ENCODE measurements at regions not wholly inside any gene's neighbourhood (a gene's known extent, or its start where the extent isn't known, plus 50 kb on each side); places are given as distances from the start of the nearest gene placed in this dataset.
"Not testable (repeated sequence)": the region's sequence is repeated elsewhere in the genome, so short reads cannot be mapped to it uniquely, and the experiment has no call there.

- POLR2A ChIA-PET, result no interaction called here
- H3K36me3 ChIP-seq (ENCODE audit: control insufficient read depth, insufficient read depth, low read length), result no peaks in the 10 kb centered on the region
Measured at GRCh38 chr16:59114790-59115189, 380.7 kb upstream of the GOT2 start.

GRCh38 chr16:59113004-59113670, 379.0 kb upstream of the GOT2 start:
- no peaks in the 10 kb centered on the region for H3K36me3 ChIP-seq (ENCODE audit: control insufficient read depth, insufficient read depth, low read length)
- ChIA-PET CTCF (no interaction called here), POLR2A (no interaction called here)
- H3K27me3 ChIP-seq (ENCODE audit: control insufficient read depth, insufficient read depth, low read length), result no peaks in the 10 kb centered on the region
- TF ChIP-seq CTCF (IDR thresholded peaks at IDR 0.05; ENCODE audit: insufficient read depth, low read depth, low read length), result no peak
- DNase-seq (ENCODE audit: low read depth), result no peak
- H3K4me3 ChIP-seq (ENCODE audit: low read depth, low read length), result no peak overlapping the region

More at GRCh38 chr16:59114790-59115189, 380.7 kb upstream of the GOT2 start:
- TF ChIP-seq CTCF (IDR thresholded peaks at IDR 0.05; ENCODE audit: insufficient read depth, low read depth, low read length), result no peak
- CTCF ChIA-PET, result no interaction called here
- Histone ChIP-seq H3K4me3 (ENCODE audit: low read depth, low read length) (no peak overlapping the region), H3K27me3 (ENCODE audit: control insufficient read depth, insufficient read depth, low read length) (no peaks in the 10 kb centered on the region)
- DNase-seq (ENCODE audit: low read depth), result no peak

GRCh38 chr16:59111280-59111679, 377.2 kb upstream of the GOT2 start:
- CTCF ChIA-PET, result interaction anchor here (0.7 kb wide), 1 partner anchor 309 kb away, joined by 3 read pairs; no protein-coding TSS in a partner anchor
- no peak for DNase-seq (ENCODE audit: low read depth)

GRCh38 chr16:59108374-59108773, 374.3 kb upstream of the GOT2 start:
- no peak for TF ChIP-seq CTCF (IDR thresholded peaks at IDR 0.05; ENCODE audit: insufficient read depth, low read depth, low read length)
- POLR2A ChIA-PET, result no interaction called here
- CTCF ChIA-PET, result interaction anchor here (1.3 kb wide), 1 partner anchor 14 kb away, joined by 3 read pairs; no protein-coding TSS in a partner anchor

More at GRCh38 chr16:59111280-59111679, 377.2 kb upstream of the GOT2 start:
- Histone ChIP-seq H3K27me3 (ENCODE audit: control insufficient read depth, insufficient read depth, low read length) (no peaks in the 10 kb centered on the region), H3K4me3 (ENCODE audit: low read depth, low read length) (no peak overlapping the region), H3K36me3 (ENCODE audit: control insufficient read depth, insufficient read depth, low read length) (no peaks in the 10 kb centered on the region)
- POLR2A ChIA-PET, result no interaction called here
- TF ChIP-seq CTCF (IDR thresholded peaks at IDR 0.05; ENCODE audit: insufficient read depth, low read depth, low read length), result no peak

GRCh38 chr16:59096682-59097081, 362.6 kb upstream of the GOT2 start:
- H3K36me3 ChIP-seq (ENCODE audit: control insufficient read depth, insufficient read depth, low read length); H3K27me3 ChIP-seq (ENCODE audit: control insufficient read depth, insufficient read depth, low read length); POLR2A ChIA-PET; H3K4me3 ChIP-seq (ENCODE audit: low read depth, low read length); CTCF ChIA-PET; DNase-seq (ENCODE audit: low read depth): not testable (repeated sequence)

More at GRCh38 chr16:59108374-59108773, 374.3 kb upstream of the GOT2 start:
- Histone ChIP-seq H3K27me3 (ENCODE audit: control insufficient read depth, insufficient read depth, low read length) (no peaks in the 10 kb centered on the region), H3K4me3 (ENCODE audit: low read depth, low read length) (no peak overlapping the region), H3K36me3 (ENCODE audit: control insufficient read depth, insufficient read depth, low read length) (no peaks in the 10 kb centered on the region)
- DNase-seq (ENCODE audit: low read depth), result no peak

GRCh38 chr16:59090541-59090940, 356.4 kb upstream of the GOT2 start:
- CTCF ChIA-PET, result no interaction called here
- TF ChIP-seq CTCF (IDR thresholded peaks at IDR 0.05; ENCODE audit: insufficient read depth, low read depth, low read length), result no peak
- DNase-seq (ENCODE audit: low read depth), result no peak
- Histone ChIP-seq H3K4me3 (ENCODE audit: low read depth, low read length) (no peak overlapping the region), H3K36me3 (ENCODE audit: control insufficient read depth, insufficient read depth, low read length) (no peaks in the 10 kb centered on the region), H3K27me3 (ENCODE audit: control insufficient read depth, insufficient read depth, low read length) (no peaks in the 10 kb centered on the region)
- POLR2A ChIA-PET, result no interaction called here

All from BJ (cell line).